Endothelial cell (in vitro differentiated cells): ENCODE measurements at regions not wholly inside any gene's neighbourhood (a gene's known extent, or its start where the extent isn't known, plus 50 kb on each side); places are given as distances from the start of the nearest gene placed in this dataset.

Source experiments
- DNase-seq: peaks from one replicate; pipeline ENCODE4 v3.0.0; 2021; ENCODE audit warnings: low spot score
- H3K27ac Mint-ChIP-seq: one replicate; pipeline ENCODE4 v1.8.0; 2021; ENCODE audit warnings: mixed read lengths, inconsistent platforms; ENCODE audit not compliant: unreplicated experiment
- H3K27me3 Mint-ChIP-seq: one replicate; pipeline ENCODE4 v1.8.0; 2021; ENCODE audit warnings: mild to moderate bottlenecking, moderate library complexity, mixed read lengths, inconsistent platforms; ENCODE audit not compliant: unreplicated experiment
- H3K36me3 Mint-ChIP-seq: one replicate; pipeline ENCODE4 v1.8.0; 2021; ENCODE audit warnings: mild to moderate bottlenecking, low read depth, mixed read lengths, inconsistent platforms; ENCODE audit not compliant: unreplicated experiment
- H3K4me1 Mint-ChIP-seq: one replicate; pipeline ENCODE4 v1.8.0; 2021; ENCODE audit warnings: mild to moderate bottlenecking, mixed read lengths, inconsistent platforms; ENCODE audit not compliant: unreplicated experiment
- H3K4me3 Mint-ChIP-seq: one replicate; pipeline ENCODE4 v1.8.0; 2021; ENCODE audit warnings: mild to moderate bottlenecking, mixed read lengths, inconsistent platforms; ENCODE audit not compliant: unreplicated experiment
- H3K9me3 Mint-ChIP-seq: one replicate; pipeline ENCODE4 v1.8.0; 2021; ENCODE audit warnings: mixed read lengths, inconsistent platforms; ENCODE audit not compliant: unreplicated experiment
- CTCF ChIP-seq: fragments of 200-600 bp; sonication (generic); IDR thresholded peaks from one replicate; pipeline ENCODE4 v1.5.0; 2021; ENCODE audit warnings: antibody characterized with exemption; ENCODE audit not compliant: unreplicated experiment

GRCh38 chr6:113291751-113292445, 565.2 kb upstream of the MARCKS start:
- Mint-ChIP-seq H3K4me1 (no peaks in the 10 kb centered on the region), H3K4me3 (no peak overlapping the region), H3K36me3 (peaks cover 1% of the 10 kb centered on the region), H3K27me3 (no peaks in the 10 kb centered on the region), H3K9me3 (no peaks in the 10 kb centered on the region), H3K27ac (no peak overlapping the region)
- TF ChIP-seq CTCF: no peak
- no peak for DNase-seq

DNA sequence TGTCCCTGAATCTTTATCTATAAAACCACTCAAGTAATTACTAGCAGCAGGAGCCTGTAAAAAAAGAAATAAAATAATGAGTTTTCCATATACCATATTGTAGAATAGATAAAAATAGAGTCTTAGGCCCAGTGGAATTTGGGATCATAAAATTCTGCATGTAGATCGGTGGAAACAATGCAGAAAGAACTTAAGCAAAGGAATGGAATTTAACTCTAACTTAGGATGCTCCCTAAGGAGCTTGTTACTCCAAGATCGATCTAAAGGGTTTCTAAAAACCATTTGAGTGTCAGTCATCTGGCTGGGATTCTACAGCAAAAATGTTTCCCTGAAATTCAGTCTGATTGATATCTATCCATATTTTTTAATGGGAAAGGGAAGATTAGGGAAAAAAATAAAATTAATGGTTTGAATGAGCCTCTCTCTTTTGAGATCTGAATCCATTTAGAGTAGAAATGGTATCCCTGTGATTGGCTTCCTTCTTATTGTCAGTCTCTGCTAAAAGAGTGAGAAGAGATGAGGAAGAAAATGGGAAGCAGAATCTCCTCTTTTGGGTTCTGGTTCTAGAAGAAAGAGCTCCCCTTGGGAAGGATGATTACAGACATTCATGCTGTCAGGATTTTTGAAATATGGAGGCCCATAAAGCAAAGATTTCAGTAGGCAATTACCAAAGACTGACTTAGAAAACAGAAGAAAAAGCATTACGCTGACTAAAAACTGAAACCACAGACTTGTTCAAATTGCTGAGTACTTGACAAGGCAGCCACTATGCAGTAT, 564.3 kb upstream of the MARCKS start:
- no peak overlapping the region for H3K4me3 Mint-ChIP-seq
- TF ChIP-seq CTCF: no peak
- no peaks in the 10 kb centered on the region for H3K4me1 Mint-ChIP-seq
- no peaks in the 10 kb centered on the region for H3K36me3 Mint-ChIP-seq
- DNase-seq: no peak
- H3K27ac Mint-ChIP-seq: no peak overlapping the region
- H3K27me3 Mint-ChIP-seq: no peaks in the 10 kb centered on the region
- H3K9me3 Mint-ChIP-seq: no peaks in the 10 kb centered on the region

DNA sequence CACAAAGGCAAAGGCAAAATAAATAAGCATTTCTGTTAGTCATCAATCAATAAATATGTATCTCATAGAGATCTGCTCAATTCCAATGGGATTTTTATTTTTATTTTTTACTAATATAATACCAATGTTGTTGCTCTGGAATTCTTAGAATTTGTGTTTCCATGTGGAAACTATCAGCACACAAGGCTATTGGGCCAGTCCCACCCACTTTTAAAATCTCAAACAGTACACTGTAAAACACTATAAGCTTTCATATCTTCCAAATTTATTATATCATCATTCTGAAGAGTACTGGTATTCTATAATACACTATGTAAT, 563.8 kb upstream of the MARCKS start:
- no peaks in the 10 kb centered on the region for H3K36me3 Mint-ChIP-seq
- H3K4me1 Mint-ChIP-seq: no peaks in the 10 kb centered on the region
- no peaks in the 10 kb centered on the region for H3K27me3 Mint-ChIP-seq
- TF ChIP-seq CTCF: no peak
- H3K9me3 Mint-ChIP-seq: no peaks in the 10 kb centered on the region
- H3K27ac Mint-ChIP-seq: no peak overlapping the region
- no peak for DNase-seq
- no peak overlapping the region for H3K4me3 Mint-ChIP-seq

GRCh38 chr6:113299531-113299930, 557.6 kb upstream of the MARCKS start:
- Mint-ChIP-seq H3K4me1 (no peaks in the 10 kb centered on the region), H3K27ac (no peak overlapping the region), H3K36me3 (no peaks in the 10 kb centered on the region), H3K4me3 (no peak overlapping the region), H3K9me3 (no peaks in the 10 kb centered on the region), H3K27me3 (no peaks in the 10 kb centered on the region)
- no peak for TF ChIP-seq CTCF
- no peak for DNase-seq

DNA sequence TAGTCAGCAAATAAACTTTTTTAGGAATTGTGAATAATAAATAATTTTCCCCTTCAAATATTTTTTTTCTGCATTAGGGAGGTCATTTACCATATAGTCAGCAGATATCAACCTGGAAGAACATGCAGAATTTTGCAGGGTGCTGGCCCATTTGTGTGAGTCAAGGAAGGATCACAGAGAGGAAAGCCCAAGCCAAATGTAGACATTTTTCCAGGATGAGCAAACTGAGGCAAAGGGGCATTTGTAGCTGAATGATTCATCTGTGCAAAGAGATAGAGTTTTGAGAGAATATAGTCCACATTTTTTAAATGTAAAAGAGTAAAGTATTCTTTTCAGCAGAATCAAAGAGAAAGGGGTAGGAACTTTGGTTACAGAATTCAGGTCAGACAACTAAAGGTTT, 555.5 kb upstream of the MARCKS start:
- H3K36me3 Mint-ChIP-seq: no peaks in the 10 kb centered on the region
- H3K27ac Mint-ChIP-seq: no peak overlapping the region
- TF ChIP-seq CTCF: no peak
- H3K4me1 Mint-ChIP-seq: peaks cover 5% of the 10 kb centered on the region
- no peak overlapping the region for H3K4me3 Mint-ChIP-seq
- no peaks in the 10 kb centered on the region for H3K27me3 Mint-ChIP-seq
- no peak for DNase-seq
- H3K9me3 Mint-ChIP-seq: no peaks in the 10 kb centered on the region
